Ovary (tissue), 3 donors: ENCODE measurements at regions not wholly inside any gene's neighbourhood (a gene's known extent, or its start where the extent isn't known, plus 50 kb on each side); places are given as distances from the start of the nearest gene placed in this dataset.

ENCODE experiments used
- CTCF ChIP-seq, 3 donors: fragments of 450-650 bp in 2 of 3; fragments of 200-600 bp in 1 of 3; IDR thresholded peaks; one replicate each; pipeline versions ENCODE4 v1.5.1 to v1.8.0; 2016 to 2022; ENCODE audit warnings: antibody characterized with exemption in 3 of 3, mild to moderate bottlenecking in 1 of 3
- EP300 ChIP-seq: sonication (generic); formaldehyde crosslinking; IDR thresholded peaks from one replicate; pipeline ENCODE4 v1.6.1; 2017; ENCODE audit warnings: antibody characterized with exemption
- donor health status: DM: no; HTN: no; CAD: no.

- no peak for TF ChIP-seq CTCF (IDR thresholded peaks at IDR 0.05)
- TF ChIP-seq EP300, result no peak
Observed at GRCh38 chr20:11362450-11362849, 555.2 kb upstream of the BTBD3 start.
